H1 (cell line): ENCODE measurements at regions not wholly inside any gene's neighbourhood (a gene's known extent, or its start where the extent isn't known, plus 50 kb on each side); places are given as distances from the start of the nearest gene placed in this dataset.

Experiments used
- CTCF ChIA-PET: fragments of 300-600 bp; sonication (Branson Sonifier 250); formaldehyde crosslinking; loops from one replicate; lab custom pipeline; 2021; ENCODE audit not compliant: partially characterized antibody; lab: Charles Lee
- POLR2A ChIA-PET: fragments of 300-600 bp; sonication (Branson Sonifier 250); formaldehyde crosslinking; loops from one replicate; lab custom pipeline; 2021; ENCODE audit warnings: inconsistent platforms; ENCODE audit not compliant: partially characterized antibody; lab: Charles Lee
- DNase-seq, 2 experiments: peaks; one replicate each; pipeline versions ENCODE4 v3.0.0 to v3.0.0-alpha.2; 2010 to 2022; ENCODE audit warnings: low spot score in 2 of 2, low read depth in 1 of 2, mixed read lengths in 1 of 2
- FAIRE-seq: peaks from 2 replicates; lab custom pipeline; 2011; peaks lifted over from hg19 to GRCh38; lab: Jason Lieb, UNC
- H2AFZ ChIP-seq: 2 replicates; pipeline ENCODE4 v1.8.1; 2012; ENCODE audit warnings: low read length, inconsistent platforms
- H2AK5ac ChIP-seq: 2 replicates; pipeline ENCODE4 v1.6.1; 2013; ENCODE audit warnings: low read depth, low read length
- H2BK120ac ChIP-seq: replicated peaks from 2 replicates; pipeline ENCODE3; 2013; ENCODE audit warnings: low read depth, low read length, inconsistent platforms
- H2BK12ac ChIP-seq: 2 replicates; pipeline ENCODE4 v1.6.1; 2013; ENCODE audit warnings: low read depth, low read length
- H2BK15ac ChIP-seq: 2 replicates; pipeline ENCODE4 v1.6.1; 2013; ENCODE audit warnings: low read length
- H2BK20ac ChIP-seq: 2 replicates; pipeline ENCODE4 v1.6.1; 2013; ENCODE audit warnings: low read length
- H2BK5ac ChIP-seq: 2 replicates; pipeline ENCODE4 v1.6.1; 2013; ENCODE audit warnings: low read depth, low read length
- H3K14ac ChIP-seq: 2 replicates; pipeline ENCODE4 v1.6.1; 2013; ENCODE audit warnings: inconsistent platforms; ENCODE audit not compliant: insufficient read length
- H3K18ac ChIP-seq: 2 replicates; pipeline ENCODE4 v1.6.1; 2013; ENCODE audit warnings: low read length; ENCODE audit errors: extremely low read depth
- H3K23ac ChIP-seq: 2 replicates; pipeline ENCODE4 v1.6.1; 2013; ENCODE audit warnings: inconsistent platforms; ENCODE audit not compliant: insufficient read length
- H3K23me2 ChIP-seq: 2 replicates; pipeline ENCODE4 v1.6.1; 2013; ENCODE audit warnings: low read depth, low read length
- H3K27ac ChIP-seq: 2 replicates; pipeline ENCODE4 v1.6.1; 2011; ENCODE audit warnings: low read depth, low read length, inconsistent platforms
- H3K27me3 ChIP-seq, 4 experiments: replicated peaks in 1 of 4; 1 replicate in 1 of 4; 2 replicates in 3 of 4; pipeline versions ENCODE4 v1.6.1 to v1.8.1; 2011 to 2013; ENCODE audit warnings: low read length in 3 of 4, mild to moderate bottlenecking in 3 of 4, inconsistent platforms in 2 of 4, mixed read lengths in 2 of 4, moderate library complexity in 1 of 4; ENCODE audit not compliant: control insufficient read depth in 3 of 4, insufficient read depth in 3 of 4; ENCODE audit errors: extremely low read depth in 1 of 4
- H3K36me3 ChIP-seq, 4 experiments: 2 replicates each; pipeline versions ENCODE4 v1.6.1 to v1.8.1; 2011 to 2013; ENCODE audit warnings: mild to moderate bottlenecking in 4 of 4, low read length in 3 of 4, moderate library complexity in 2 of 4, control low read depth in 1 of 4, inconsistent platforms in 1 of 4; ENCODE audit not compliant: insufficient read depth in 4 of 4, control insufficient read depth in 2 of 4
- H3K4ac ChIP-seq: replicated peaks from 2 replicates; pipeline ENCODE3; 2013; ENCODE audit warnings: low read length, low read depth, mixed read lengths, inconsistent platforms; ENCODE audit not compliant: insufficient read length
- H3K4me1 ChIP-seq, 4 experiments: replicated peaks in 1 of 4; 1 replicate in 1 of 4; 2 replicates in 3 of 4; pipeline versions ENCODE4 v1.6.1 to v1.8.1; 2011 to 2013; ENCODE audit warnings: low read length in 3 of 4, inconsistent platforms in 2 of 4, mixed read lengths in 1 of 4; ENCODE audit not compliant: insufficient read depth in 4 of 4, control insufficient read depth in 3 of 4
- H3K4me2 ChIP-seq, 2 experiments: 2 replicates each; pipeline versions ENCODE4 v1.6.1 to v1.8.1; 2011 to 2013; ENCODE audit warnings: low read depth in 2 of 2, low read length in 2 of 2, control low read depth in 1 of 2, inconsistent platforms in 1 of 2, mild to moderate bottlenecking in 1 of 2; ENCODE audit not compliant: insufficient read depth in 1 of 2
- H3K4me3 ChIP-seq, 4 experiments: fragments of 200-600, 300-600 bp in 1 of 4; sonication (generic), shearing (Covaris generic), sonication (Bioruptor Twin) in 1 of 4; 2 replicates each; pipeline versions ENCODE4 v1.5.1 to v1.8.1; 2011 to 2016; ENCODE audit warnings: low read length in 4 of 4, low read depth in 3 of 4, control low read depth in 2 of 4, inconsistent platforms in 2 of 4, mild to moderate bottlenecking in 2 of 4, mixed read lengths in 1 of 4, moderate library complexity in 1 of 4; ENCODE audit not compliant: insufficient read depth in 2 of 4; ENCODE audit errors: extremely low read depth in 1 of 4
- H3K56ac ChIP-seq: replicated peaks from 2 replicates; pipeline ENCODE3; 2013; ENCODE audit warnings: low read depth, mild to moderate bottlenecking, mixed read lengths, low read length, inconsistent platforms; ENCODE audit not compliant: insufficient read length
- H3K79me1 ChIP-seq: 2 replicates; pipeline ENCODE4 v1.6.1; 2013; ENCODE audit warnings: low read depth, low read length, control low read depth
- H3K79me2 ChIP-seq, 2 experiments: 2 replicates each; pipeline versions ENCODE4 v1.6.1 to v1.8.1; 2012 to 2013; ENCODE audit warnings: low read length in 2 of 2, mild to moderate bottlenecking in 2 of 2, inconsistent platforms in 1 of 2; ENCODE audit not compliant: insufficient read depth in 2 of 2, control insufficient read depth in 1 of 2
- H3K9ac ChIP-seq, 4 experiments: replicated peaks in 1 of 4; 1 replicate in 1 of 4; 2 replicates in 3 of 4; pipeline versions ENCODE4 v1.6.1 to v1.8.1; 2011 to 2013; ENCODE audit warnings: low read depth in 3 of 4, low read length in 3 of 4, control low read depth in 2 of 4, mild to moderate bottlenecking in 2 of 4, moderate library complexity in 2 of 4, inconsistent platforms in 1 of 4; ENCODE audit errors: extremely low read depth in 1 of 4
- H3K9me3 ChIP-seq, 2 experiments: 2 replicates each; pipeline versions ENCODE4 v1.6.1 to v1.8.1; 2012 to 2013; ENCODE audit warnings: mild to moderate bottlenecking in 2 of 2, moderate library complexity in 2 of 2, control low read depth in 1 of 2, inconsistent platforms in 1 of 2, low read depth in 1 of 2, low read length in 1 of 2, mixed read lengths in 1 of 2; ENCODE audit not compliant: insufficient read depth in 2 of 2
- H4K20me1 ChIP-seq, 2 experiments: replicated peaks in 1 of 2; 2 replicates each; pipeline versions ENCODE3 to v1.8.1; 2011 to 2013; ENCODE audit warnings: inconsistent platforms in 2 of 2, low read length in 2 of 2, mild to moderate bottlenecking in 1 of 2; ENCODE audit not compliant: insufficient read depth in 2 of 2, control insufficient read depth in 1 of 2
- H4K5ac ChIP-seq: 2 replicates; pipeline ENCODE4 v1.6.1; 2013; ENCODE audit warnings: low read length, low read depth, mixed read lengths, inconsistent platforms; ENCODE audit not compliant: insufficient read length
- H4K8ac ChIP-seq: 2 replicates; pipeline ENCODE4 v1.8.0; 2013; ENCODE audit warnings: mild to moderate bottlenecking, moderate library complexity, low read length, inconsistent platforms; ENCODE audit not compliant: insufficient read depth; ENCODE audit errors: extremely low read depth
- H4K91ac ChIP-seq: replicated peaks from 2 replicates; pipeline ENCODE3; 2013; ENCODE audit warnings: low read length, mixed read lengths, inconsistent platforms; ENCODE audit not compliant: insufficient read length
- EZH2 ChIP-seq: fragments of 200-600 bp; sonication (generic); IDR thresholded peaks from 2 replicates; pipeline ENCODE4 v1.7.1; 2012; ENCODE audit warnings: low read depth, mild to moderate bottlenecking, moderate library complexity, low read length, inconsistent platforms; ENCODE audit not compliant: severe bottlenecking
- MAFK ChIP-seq: IDR thresholded peaks from 2 replicates; pipeline ENCODE4 v1.6.1; 2012; ENCODE audit warnings: low read depth, mild to moderate bottlenecking, improper control_type of control experiment, low read length
- NRF1 ChIP-seq: IDR thresholded peaks from 2 replicates; pipeline ENCODE4 v1.6.1; 2011; ENCODE audit warnings: mild to moderate bottlenecking, low read depth, low read length, improper control_type of control experiment
- RNF2 ChIP-seq: fragments of 200-900, 300-1000 bp; sonication (generic); IDR thresholded peaks from 2 replicates; pipeline ENCODE4 v1.7.1; 2016; ENCODE audit warnings: borderline replicate concordance, low read depth, mild to moderate bottlenecking, antibody characterized with exemption, low read length; ENCODE audit not compliant: poor library complexity, severe bottlenecking; ENCODE audit errors: missing control alignments
- SIX5 ChIP-seq: IDR thresholded peaks from 2 replicates; pipeline ENCODE4 v1.6.1; 2011; ENCODE audit warnings: mild to moderate bottlenecking, low read depth, low read length
- TCF12 ChIP-seq: IDR thresholded peaks from 2 replicates; pipeline ENCODE4 v1.6.1; 2011; ENCODE audit warnings: low read depth, mild to moderate bottlenecking, low read length
- WGBS, 2 experiments: shearing (Covaris generic) in 1 of 2; methylation state at CpG; one replicate each; pipeline versions ENCODE4 v1.1.6 to v1.1.7; 2013 to 2015; ENCODE audit warnings: low lambda C conversion rate in 2 of 2, mixed read lengths in 2 of 2, inconsistent platforms in 1 of 2, low coverage in 1 of 2, missing lambda C conversion rate in 1 of 2; ENCODE audit not compliant: insufficient replicate concordance in 2 of 2, insufficient coverage in 1 of 2, insufficient read length in 1 of 2; ENCODE audit errors: extremely low coverage in 1 of 2, missing lambda C conversion rate in 1 of 2; 5-methylcytosine and 5-hydroxymethylcytosine counted together
- TF ChIP-seq, protein P1 (sequence below): IDR thresholded peaks from 2 replicates; pipeline ENCODE4 v1.6.1; 2012; ENCODE audit warnings: low read length, inconsistent platforms

GRCh38 chr7:39851466-39852045 is 98.5 kb upstream of the CDK13 start:
- Histone ChIP-seq H2AK5ac (no peak overlapping the region), H3K4me2 (no peak overlapping the region), H4K91ac (no peak overlapping the region), H3K23ac (no peak overlapping the region), H4K8ac (no peak overlapping the region), H2BK12ac (no peak overlapping the region), H3K4me3 (no peak overlapping the region), H3K36me3 (no peaks in the 10 kb centered on the region), H2BK120ac (no peak overlapping the region), H4K5ac (no peak overlapping the region), H3K9ac (no peak overlapping the region), H4K20me1 (no peaks in the 10 kb centered on the region), H3K79me2 (no peaks in the 10 kb centered on the region), H2BK5ac (no peak overlapping the region), H3K27ac (no peak overlapping the region), H2BK15ac (no peak overlapping the region), H3K79me1 (no peaks in the 10 kb centered on the region), H3K4me1 (no peaks in the 10 kb centered on the region), H3K9me3 (no peaks in the 10 kb centered on the region), H3K14ac (no peak overlapping the region), H3K27me3 (no peaks in the 10 kb centered on the region; a peak in 2 of 7 replicates), H2AFZ (no peak overlapping the region), H3K18ac (no peak overlapping the region), H3K56ac (no peak overlapping the region), H2BK20ac (no peak overlapping the region), H3K4ac (no peak overlapping the region), H3K23me2 (no peaks in the 10 kb centered on the region)
- DNase-seq (no peak), FAIRE-seq (no peak)
- 93% methylated on average over 2 of the region's 2 CpGs; no CpG with 5 or more reads in 1 of the 2 experiments for WGBS, 2 experiments
- no peak for TF ChIP-seq SIX5
- TF ChIP-seq MAFK: no peak
- TF ChIP-seq, protein P1, sequence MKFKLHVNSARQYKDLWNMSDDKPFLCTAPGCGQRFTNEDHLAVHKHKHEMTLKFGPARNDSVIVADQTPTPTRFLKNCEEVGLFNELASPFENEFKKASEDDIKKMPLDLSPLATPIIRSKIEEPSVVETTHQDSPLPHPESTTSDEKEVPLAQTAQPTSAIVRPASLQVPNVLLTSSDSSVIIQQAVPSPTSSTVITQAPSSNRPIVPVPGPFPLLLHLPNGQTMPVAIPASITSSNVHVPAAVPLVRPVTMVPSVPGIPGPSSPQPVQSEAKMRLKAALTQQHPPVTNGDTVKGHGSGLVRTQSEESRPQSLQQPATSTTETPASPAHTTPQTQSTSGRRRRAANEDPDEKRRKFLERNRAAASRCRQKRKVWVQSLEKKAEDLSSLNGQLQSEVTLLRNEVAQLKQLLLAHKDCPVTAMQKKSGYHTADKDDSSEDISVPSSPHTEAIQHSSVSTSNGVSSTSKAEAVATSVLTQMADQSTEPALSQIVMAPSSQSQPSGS: no peak
- TF ChIP-seq TCF12: no peak
- TF ChIP-seq NRF1: no peak
- no peak for TF ChIP-seq EZH2
- no peak for TF ChIP-seq RNF2
- POLR2A ChIA-PET: no interaction called here
- CTCF ChIA-PET: interaction anchor here (1.1 kb wide), 1 partner anchor 200 kb away, joined by 4 read pairs; no protein-coding TSS in a partner anchor
